NCI-H526 treated with DMSO at 0.1 percent for 48 hours (cell line): ENCODE measurements at regions not wholly inside any gene's neighbourhood (a gene's known extent, or its start where the extent isn't known, plus 50 kb on each side); places are given as distances from the start of the nearest gene placed in this dataset.

Experiments used
- DNase-seq: peaks from one replicate; lab custom pipeline; 2025; lab: John Stamatoyannopoulos, UW

- no peak for DNase-seq
Observed at GRCh38 chr10:85145966-85146365, 817.6 kb downstream of the CCSER2 start.

GRCh38 chr10:85147346-85148250 is 819.2 kb downstream of the CCSER2 start:
- no peak for DNase-seq

- DNase-seq: no peak
Observed at GRCh38 chr10:85148693-85149640, 820.6 kb downstream of the CCSER2 start.

GRCh38 chr10:85149766-85150165 is 821.4 kb downstream of the CCSER2 start:
- DNase-seq: no peak

- no peak for DNase-seq
Observed at GRCh38 chr10:85151506-85151905, 823.1 kb downstream of the CCSER2 start.

- no peak for DNase-seq
Observed at GRCh38 chr10:85152496-85152895, 824.1 kb downstream of the CCSER2 start.

- no peak for DNase-seq
Observed at GRCh38 chr10:85152911-85153310, 824.5 kb downstream of the CCSER2 start.

GRCh38 chr10:85157206-85157605 is 828.8 kb downstream of the CCSER2 start:
- DNase-seq: no peak

- DNase-seq: no peak
Observed at GRCh38 chr10:85168243-85168642, 839.9 kb downstream of the CCSER2 start.

GRCh38 chr10:85170026-85170425 is 841.6 kb downstream of the CCSER2 start:
- DNase-seq: no peak

- DNase-seq: no peak
Observed at GRCh38 chr10:85175635-85176034, 847.2 kb downstream of the CCSER2 start.

- DNase-seq: no peak
Observed at GRCh38 chr10:85177767-85178166, 849.4 kb downstream of the CCSER2 start.

GRCh38 chr10:85187047-85187446 is 858.7 kb downstream of the CCSER2 start:
- DNase-seq: no peak

- no peak for DNase-seq
Observed at GRCh38 chr10:85188770-85189484, 860.5 kb downstream of the CCSER2 start.

GRCh38 chr10:85193796-85194195 is 865.4 kb downstream of the CCSER2 start:
- no peak for DNase-seq

- DNase-seq: no peak
Observed at GRCh38 chr10:85194706-85195105, 866.3 kb downstream of the CCSER2 start.

GRCh38 chr10:85195596-85195995 is 867.2 kb downstream of the CCSER2 start:
- DNase-seq: no peak

GRCh38 chr10:85204814-85205213 is 876.4 kb downstream of the CCSER2 start:
- DNase-seq: no peak

- DNase-seq: no peak
Observed at GRCh38 chr10:85212526-85212925, 884.1 kb downstream of the CCSER2 start.

GRCh38 chr10:85213493-85213892 is 885.1 kb downstream of the CCSER2 start:
- DNase-seq: no peak

GRCh38 chr10:85222300-85222699 is 893.9 kb downstream of the CCSER2 start:
- DNase-seq: no peak

GRCh38 chr10:85224366-85224940 is 896.1 kb downstream of the CCSER2 start:
- DNase-seq: no peak
